ENCODE measurements at regions not wholly inside any gene's neighbourhood (a gene's known extent, or its start where the extent isn't known, plus 50 kb on each side); places are given as distances from the start of the nearest gene placed in this dataset.
A peak's percentile ranks its signal among the peaks of the same experiment; 100 is the strongest.
"Not testable (repeated sequence)": the region's sequence is repeated elsewhere in the genome, so short reads cannot be mapped to it uniquely, and the experiment has no call there.

GRCh38 chr17:21512307-21513011 lies 136.3 kb downstream of the KCNJ12 start:
- DNase-seq (ENCODE audit: low spot score), result no peak
- intact Hi-C loops (cut with DNase I), result loop anchor here (5.0 to 10.0 kb wide), 4 partner anchors 55 to 390 kb away; no protein-coding TSS in a partner anchor

DNA sequence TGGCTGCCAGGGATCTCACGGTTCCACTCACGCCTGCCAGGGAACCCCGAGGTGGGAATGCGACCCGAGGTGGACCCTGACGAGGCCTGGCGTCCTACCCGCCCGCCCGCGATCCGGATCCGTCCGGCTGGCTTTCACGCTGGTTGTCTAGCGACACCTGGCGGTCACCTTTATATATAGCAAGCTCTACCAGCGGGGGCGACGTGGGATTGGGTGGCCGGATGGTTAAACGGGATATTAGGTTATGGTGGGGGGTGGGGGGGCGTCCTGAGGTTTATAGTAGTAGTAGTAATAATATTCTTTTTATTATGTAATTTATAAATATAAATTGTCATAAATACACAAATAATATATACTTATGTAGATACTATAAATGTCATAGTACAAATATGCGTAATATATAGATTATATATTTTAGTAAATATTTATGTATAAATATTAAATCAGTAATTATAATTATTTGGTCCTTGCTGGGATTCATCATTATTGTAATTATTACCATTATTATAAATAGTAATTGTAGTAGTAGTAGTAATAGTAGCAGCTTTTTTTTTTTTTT lies 136.9 kb downstream of the KCNJ12 start:
- intact Hi-C loops (cut with DNase I), result loop anchor here (5.0 to 10.0 kb wide), 4 partner anchors 56 to 391 kb away; no protein-coding TSS in a partner anchor
- DNase-seq (ENCODE audit: low spot score), result peak; percentile 89

GRCh38 chr17:21514567-21514966 lies 138.4 kb downstream of the KCNJ12 start:
- not testable (repeated sequence) for DNase-seq (ENCODE audit: low spot score)
- intact Hi-C loops (cut with DNase I), result loop anchor here (5.0 to 10.0 kb wide), 4 partner anchors 57 to 392 kb away; no protein-coding TSS in a partner anchor

- intact Hi-C loops (cut with DNase I), result loop anchor here in 1 of 2 donors (10.0 kb wide), 1 partner anchor 63 kb away; no protein-coding TSS in a partner anchor
- no peak for DNase-seq (ENCODE audit: low spot score)
Measured at GRCh38 chr17:21517538-21518293, 141.6 kb downstream of the KCNJ12 start.

- intact Hi-C loops (cut with DNase I), result no loop called here
Measured at GRCh38 chr17:21522755-21523336, 146.7 kb downstream of the KCNJ12 start.

GRCh38 chr17:21523497-21524210 lies 147.5 kb downstream of the KCNJ12 start:
- no peak for DNase-seq (ENCODE audit: low spot score)
- intact Hi-C loops (cut with DNase I), result no loop called here

More at GRCh38 chr17:21522755-21523336, 146.7 kb downstream of the KCNJ12 start:
- DNase-seq (ENCODE audit: low spot score), result no peak

DNA sequence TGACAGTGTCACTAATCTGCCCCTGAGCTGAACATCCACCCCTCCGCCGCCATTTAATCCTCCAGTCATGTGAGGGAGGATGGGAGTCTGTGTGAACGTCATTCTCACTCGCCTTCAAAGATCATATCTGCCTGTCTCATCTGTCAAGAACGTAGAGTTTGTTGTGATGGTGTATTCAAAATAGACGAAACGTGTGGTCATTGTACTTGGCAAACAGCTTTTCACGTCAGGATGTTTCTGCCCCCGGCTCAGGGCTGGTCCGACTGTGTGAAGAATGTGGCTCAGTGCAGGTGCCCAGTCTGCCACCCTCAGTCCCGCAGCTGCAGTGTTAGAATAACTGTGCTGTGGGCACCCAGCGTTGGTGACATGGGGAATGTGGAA lies 148.0 kb downstream of the KCNJ12 start:
- intact Hi-C loops (cut with DNase I), result no loop called here
- DNase-seq (ENCODE audit: low spot score), result no peak

DNA sequence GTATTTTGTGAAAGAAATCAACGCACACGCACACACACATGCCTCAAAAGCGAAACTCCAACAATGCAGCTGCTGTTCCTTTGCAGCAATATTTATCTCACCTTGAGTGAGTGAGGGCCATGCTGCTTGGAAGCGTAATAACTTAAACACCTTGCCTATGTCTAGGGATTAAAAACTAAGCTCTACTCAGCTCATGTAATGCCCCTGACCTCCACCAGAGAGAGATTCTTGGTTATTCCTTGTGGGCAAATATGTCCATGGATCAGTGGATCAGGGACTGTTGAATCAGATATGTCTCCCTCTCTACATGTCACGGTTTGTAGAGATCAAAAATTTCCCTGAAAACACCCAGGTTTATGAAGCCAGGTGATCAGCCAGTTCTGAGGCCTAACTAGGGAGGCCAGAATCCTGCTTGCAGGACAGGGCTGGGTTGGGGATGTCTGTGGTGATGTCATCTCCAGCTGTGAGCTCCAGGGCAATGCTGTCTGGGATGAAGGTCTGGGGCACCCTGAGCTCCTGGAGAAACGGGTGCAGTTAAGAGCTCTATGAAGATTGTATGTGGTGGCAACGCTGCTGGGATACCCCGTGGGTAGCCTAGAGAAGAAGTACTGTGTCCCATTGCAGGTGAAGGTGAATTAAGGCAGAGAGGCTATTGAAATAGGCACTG lies 149.4 kb downstream of the KCNJ12 start:
- intact Hi-C loops (cut with DNase I), result no loop called here
- DNase-seq (ENCODE audit: low spot score), result no peak

GRCh38 chr17:21528031-21528695 lies 152.0 kb downstream of the KCNJ12 start:
- intact Hi-C loops (cut with DNase I), result no loop called here
- no peak for DNase-seq (ENCODE audit: low spot score)

DNA sequence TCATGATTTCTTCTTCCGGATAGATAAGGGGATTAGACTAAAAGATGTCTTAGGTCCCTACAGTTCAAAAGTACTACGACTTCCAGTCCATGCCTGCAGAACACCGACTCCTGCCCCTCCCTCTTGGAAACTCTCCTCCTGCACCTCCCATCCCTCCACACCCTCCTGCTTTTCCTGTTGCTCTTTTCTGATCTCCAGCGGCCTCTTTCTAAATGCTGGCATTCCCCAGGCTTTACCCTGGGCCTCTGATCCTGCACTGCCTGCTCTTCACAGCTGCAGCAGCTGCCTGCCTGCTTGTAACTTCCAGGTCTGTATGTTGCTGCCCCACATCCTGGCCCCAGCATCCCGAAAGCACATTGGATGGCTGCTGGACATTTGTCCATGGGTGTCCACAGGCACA lies 154.2 kb downstream of the KCNJ12 start:
- intact Hi-C loops (cut with DNase I), result no loop called here
- DNase-seq (ENCODE audit: low spot score), result no peak

DNA sequence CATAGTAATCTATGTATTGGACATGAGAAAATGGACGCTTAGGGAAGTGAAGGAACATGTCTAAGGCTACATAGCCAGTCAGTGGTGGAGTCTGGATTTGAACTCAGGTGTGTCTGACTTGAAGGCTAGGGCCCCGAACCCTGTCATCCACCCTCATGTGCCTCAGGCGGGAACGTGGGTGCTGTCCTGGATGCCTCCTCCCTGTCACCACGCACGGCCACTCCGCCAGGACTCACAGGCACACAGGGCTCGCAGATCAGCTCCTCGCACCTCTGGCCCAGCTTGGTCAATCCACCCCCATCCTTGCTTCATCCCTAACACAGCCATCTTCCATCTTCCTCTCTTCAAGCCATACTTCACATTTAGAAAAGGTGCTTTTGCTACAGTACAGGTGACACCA lies 154.7 kb downstream of the KCNJ12 start:
- intact Hi-C loops (cut with DNase I), result no loop called here
- DNase-seq (ENCODE audit: low spot score), result no peak

GRCh38 chr17:21532763-21533385 lies 156.7 kb downstream of the KCNJ12 start:
- no peak for DNase-seq (ENCODE audit: low spot score)
- intact Hi-C loops (cut with DNase I), result no loop called here

GRCh38 chr17:21535686-21536375 lies 156.5 kb upstream of the KCNJ18 start:
- DNase-seq (ENCODE audit: low spot score), result no peak
- intact Hi-C loops (cut with DNase I), result no loop called here

GRCh38 chr17:21537302-21537701 lies 155.0 kb upstream of the KCNJ18 start:
- DNase-seq (ENCODE audit: low spot score), result no peak
- intact Hi-C loops (cut with DNase I), result no loop called here

- intact Hi-C loops (cut with DNase I), result no loop called here
Measured at GRCh38 chr17:21538615-21539014, 153.7 kb upstream of the KCNJ18 start.

DNA sequence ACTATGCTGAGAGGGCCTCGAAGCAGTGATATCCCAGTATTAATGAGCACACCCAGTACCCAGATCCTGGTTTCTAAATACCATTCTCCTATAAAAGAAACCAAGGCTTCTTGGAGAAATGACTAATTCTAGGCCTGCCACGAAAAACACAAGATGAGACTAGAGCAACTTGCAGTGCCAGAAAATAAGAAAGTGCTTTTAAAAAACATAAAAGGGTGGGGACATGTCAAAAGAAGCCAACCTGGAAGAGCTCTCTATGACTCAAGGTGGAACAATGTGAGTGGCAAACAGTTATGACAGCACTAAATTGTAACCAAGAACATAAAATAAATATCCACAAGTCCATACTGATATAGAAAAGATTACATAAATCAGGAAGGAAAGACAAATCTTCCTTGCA lies 153.2 kb upstream of the KCNJ18 start:
- DNase-seq (ENCODE audit: low spot score), result no peak
- intact Hi-C loops (cut with DNase I), result no loop called here

More at GRCh38 chr17:21538615-21539014, 153.7 kb upstream of the KCNJ18 start:
- no peak for DNase-seq (ENCODE audit: low spot score)

- intact Hi-C loops (cut with DNase I), result no loop called here
- no peak for DNase-seq (ENCODE audit: low spot score)
Measured at GRCh38 chr17:21540502-21540901, 151.8 kb upstream of the KCNJ18 start.
